GM19455 (cell line): ENCODE measurements at regions not wholly inside any gene's neighbourhood (a gene's known extent, or its start where the extent isn't known, plus 50 kb on each side); places are given as distances from the start of the nearest gene placed in this dataset.

Experiments
- ATAC-seq: cut with Tn5 transposase; IDR thresholded peaks from one replicate; pipeline ENCODE4 v1.9.1; 2021; ENCODE audit not compliant: unreplicated experiment

DNA sequence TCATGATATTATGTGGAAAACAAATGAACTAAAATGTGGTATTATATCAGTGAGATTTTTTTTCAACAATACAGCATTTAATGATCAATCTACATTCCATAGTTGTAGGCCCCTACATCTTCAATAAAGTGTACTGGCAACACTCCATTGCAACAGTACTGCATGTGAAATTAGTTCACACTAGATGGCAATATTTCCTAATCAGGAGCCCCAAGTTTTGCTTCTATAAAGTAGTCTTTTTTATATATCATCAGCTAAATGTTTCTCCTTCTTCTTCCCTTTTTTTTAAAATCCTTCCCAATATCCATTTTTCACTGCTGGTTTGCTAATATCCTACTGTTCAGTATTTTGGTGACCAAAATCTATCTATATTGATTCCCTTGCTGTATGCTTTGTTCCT lies 528.3 kb upstream of the ATXN8OS start:
- no peak for ATAC-seq

DNA sequence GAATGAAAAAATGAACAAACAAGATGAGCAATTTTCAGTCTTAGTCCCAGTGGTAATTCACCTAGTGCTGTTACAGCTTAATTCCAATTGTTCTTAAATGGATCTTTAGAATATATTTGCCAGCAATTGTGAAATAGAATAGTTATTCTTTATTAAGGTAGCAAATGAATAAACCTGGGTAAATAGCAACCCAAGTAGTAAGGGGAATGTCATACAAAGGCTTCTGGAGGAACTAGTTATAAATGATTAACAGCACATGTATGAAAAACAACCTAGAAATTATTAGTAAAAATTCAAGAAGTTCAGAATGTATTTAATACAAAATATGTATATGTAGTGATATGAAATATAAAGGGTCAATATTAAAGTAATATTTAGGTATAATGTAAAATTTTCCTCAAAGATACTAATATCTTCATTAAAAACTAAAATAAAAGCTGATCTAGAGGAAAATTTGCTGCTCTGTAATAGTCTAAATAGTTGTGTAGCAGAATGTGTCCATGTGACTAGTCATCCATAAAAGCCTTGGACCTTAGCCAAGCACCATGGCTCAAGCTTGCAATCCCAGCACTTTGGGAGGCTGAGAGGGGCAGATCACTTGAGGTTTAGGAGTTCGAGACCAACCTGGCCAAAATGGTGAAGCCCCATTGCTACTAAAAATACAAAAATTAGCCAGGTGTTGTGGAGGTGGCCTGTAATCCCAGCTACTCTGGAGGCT lies 535.9 kb upstream of the ATXN8OS start:
- no peak for ATAC-seq

DNA sequence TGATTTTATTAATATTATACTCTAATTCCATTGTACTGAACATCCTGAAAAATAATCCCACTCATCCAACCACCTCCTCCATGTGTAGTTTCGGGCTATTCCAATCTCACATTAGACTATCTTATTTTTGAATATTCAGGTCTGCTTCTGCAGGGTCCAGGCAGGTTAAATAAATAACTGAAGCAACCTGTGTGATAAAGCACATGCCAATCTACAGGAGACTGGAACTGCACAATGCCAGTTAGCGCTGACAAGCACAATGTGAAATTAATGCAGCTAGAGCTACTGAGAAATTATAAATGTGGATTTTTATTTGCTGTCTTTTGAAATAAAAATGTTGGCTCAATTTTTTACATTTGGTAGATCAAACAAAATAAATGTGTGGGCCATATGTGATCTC lies 540.1 kb upstream of the ATXN8OS start:
- no peak for ATAC-seq

DNA sequence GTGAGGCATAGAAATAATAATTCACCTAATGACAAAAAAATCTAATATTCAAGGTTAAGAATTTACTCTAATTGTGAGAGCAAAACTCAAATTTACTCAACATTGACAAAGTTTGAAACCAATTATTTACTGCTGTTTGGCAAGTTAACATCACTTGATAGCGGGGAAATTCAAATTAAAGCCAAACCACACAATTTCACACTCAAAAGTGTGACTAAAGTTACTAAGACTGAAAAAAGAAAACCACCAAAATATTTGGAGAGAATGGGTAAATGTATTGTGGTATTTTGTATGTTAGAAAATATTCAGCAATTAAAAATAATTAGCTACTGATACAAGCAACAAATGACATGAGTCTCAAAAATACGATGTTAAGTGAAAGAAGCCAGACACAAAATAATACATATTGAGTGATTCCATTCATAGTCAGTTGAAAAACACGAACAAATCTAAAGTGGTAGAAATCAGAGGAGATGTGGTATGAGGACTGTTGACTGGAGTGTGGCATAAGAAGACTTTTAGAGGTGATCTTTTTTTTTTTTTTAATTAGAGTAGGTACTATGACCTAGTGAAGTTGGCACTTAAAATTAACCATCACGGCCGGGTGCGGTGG lies 541.4 kb upstream of the ATXN8OS start:
- no peak for ATAC-seq

DNA sequence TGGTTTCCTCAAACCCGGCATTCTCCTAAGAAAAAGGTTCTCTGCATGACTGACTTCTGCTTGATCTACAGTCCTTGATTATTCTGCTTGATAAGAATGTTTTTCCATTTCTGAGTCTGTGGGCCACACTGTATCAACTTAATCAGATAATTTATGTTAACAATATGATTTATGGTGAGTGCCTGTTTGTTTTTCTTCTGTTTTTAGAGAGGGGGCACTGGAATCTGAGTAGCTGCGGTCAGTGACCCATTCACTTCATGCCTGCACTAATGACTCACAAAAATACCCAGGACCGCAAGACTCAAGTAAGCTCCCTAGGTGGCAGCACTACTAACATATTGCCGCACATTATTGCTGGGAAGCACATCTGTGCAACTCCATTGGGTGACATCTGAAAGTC lies 542.3 kb upstream of the ATXN8OS start:
- ATAC-seq = no peak

DNA sequence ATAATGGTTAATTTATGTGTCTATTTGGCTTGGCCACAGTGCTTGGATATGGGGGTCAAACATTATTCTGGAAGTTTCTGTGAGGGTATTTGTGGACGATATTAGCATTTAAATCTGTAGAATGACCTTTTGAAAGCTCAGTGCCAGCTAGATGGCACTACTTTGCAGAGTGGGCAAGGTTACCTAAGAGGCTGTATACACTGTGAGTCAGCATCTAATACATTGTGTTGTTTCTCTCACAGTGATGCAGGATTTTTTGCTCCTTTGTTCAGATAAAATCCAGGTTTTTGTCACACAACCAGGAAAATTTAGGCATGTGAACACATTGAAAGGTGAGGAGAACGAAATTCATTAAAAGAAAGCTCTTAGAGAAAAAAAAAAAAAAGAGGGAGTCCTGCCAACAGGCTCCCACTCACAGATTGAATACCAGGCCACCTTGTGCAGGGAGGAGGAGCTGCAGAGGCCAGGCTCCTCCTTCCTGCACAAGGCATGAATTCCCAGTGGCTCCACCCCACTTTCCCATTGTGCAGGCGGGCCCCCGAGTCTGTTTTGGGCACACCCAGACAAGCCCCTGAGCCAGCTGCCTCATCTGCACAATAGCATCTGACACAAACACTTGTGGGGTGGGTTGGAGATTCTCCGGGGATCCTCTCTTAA lies 551.0 kb upstream of the ATXN8OS start:
- no peak for ATAC-seq

DNA sequence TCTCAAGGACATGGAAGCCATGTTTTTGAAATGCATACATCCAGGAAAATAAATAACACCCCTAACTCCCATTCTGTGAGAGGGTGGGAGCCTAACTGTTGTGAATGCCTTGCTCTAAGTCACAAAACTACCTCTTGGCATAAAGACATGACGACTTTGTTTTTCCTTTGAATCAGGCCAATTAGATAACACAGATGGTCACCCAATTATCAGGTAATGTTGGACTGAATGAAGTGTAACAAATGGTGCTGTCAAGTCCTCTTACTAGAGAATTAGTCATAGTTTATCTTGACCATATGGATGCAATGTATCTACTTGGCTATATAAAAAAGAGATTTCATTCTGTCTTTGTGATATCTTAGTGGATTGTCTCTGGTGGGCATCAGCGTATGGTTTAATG lies 553.6 kb upstream of the ATXN8OS start:
- ATAC-seq = no peak

DNA sequence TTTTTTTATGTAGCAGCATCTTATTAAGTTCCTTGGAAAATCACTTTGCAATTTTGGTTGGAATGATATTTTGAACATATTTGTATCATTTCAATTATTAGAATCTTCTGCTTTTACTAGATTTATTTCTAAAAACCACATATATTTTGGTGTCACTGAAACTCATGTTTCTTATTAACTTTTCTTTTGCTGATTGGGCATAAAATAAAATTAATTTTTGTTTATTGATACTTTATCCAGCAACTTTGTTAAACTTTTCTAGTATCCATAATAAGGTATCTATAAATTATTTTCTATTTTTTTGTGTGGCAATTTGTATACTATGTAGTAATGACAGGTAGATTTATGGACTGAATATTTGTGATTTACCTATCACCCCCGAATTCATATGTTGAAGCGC lies 556.4 kb upstream of the ATXN8OS start:
- no peak for ATAC-seq

DNA sequence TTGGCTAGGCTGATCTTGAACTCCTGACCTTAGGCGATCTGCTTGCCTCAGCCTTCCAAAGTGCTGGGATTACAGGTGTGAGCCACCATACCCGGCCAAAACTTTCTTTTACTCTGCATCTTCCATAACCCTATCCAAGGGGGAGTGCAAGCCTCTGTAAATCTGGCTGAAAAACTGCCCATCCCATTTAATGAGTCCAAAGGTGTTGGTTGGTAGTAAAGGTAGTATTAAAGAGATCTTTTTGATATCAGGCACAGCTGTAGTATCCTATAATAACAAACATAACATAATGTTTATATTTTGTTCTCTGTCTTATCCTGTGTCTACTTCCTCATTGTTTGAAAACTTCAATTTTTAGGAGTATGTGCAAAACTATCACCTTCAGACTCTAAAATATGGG lies 559.8 kb upstream of the ATXN8OS start:
- no peak for ATAC-seq

DNA sequence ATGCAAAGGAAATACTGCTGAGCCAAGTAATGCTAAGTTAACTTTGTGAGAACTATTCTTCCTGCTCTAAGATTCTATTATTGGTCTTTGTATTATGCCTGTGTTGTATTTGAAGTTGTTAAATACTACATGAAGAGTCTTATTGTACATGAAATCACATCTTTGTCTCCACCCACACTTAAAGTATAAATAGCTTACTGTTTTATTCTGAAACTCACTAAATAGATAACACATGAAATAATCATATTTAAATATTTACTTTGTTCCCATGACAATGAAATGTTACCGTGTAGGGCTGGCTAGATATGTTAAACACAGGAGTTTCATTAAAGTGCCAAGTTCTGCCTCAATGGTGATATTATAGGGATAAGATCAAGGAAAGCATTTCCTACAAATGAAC lies 562.1 kb upstream of the ATXN8OS start:
- ATAC-seq = no peak

DNA sequence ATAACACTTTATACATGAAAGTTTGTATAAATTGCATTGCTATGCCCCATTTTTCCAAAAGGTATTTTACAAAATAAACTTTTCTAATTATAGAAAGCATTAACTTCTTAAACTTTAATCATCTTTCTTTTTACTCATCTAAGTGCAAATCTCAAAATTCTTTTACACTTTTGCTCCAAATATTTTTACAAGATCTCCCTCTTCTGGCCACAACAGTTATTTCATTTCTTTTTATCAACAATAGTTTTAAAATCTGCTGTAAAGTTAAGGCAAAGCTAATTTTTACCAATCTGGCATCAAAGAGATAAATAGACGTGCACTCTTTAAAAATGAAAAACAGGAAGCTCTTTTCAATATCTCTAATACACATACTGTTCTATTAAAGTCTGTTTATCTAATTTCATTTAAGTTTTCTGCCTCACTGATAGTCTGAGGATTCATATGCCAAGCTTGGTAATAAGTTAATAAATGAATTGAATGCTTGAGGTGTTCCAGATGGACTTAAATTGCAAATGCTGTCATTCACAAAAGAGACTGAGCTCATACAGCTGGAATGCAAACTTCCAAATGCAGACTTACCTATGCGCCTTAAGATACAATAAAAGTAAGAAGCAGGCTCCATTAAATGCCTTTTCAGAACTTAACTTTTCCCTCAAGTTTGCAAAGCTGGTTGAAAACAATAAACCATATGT lies 583.0 kb upstream of the ATXN8OS start:
- ATAC-seq = no peak

DNA sequence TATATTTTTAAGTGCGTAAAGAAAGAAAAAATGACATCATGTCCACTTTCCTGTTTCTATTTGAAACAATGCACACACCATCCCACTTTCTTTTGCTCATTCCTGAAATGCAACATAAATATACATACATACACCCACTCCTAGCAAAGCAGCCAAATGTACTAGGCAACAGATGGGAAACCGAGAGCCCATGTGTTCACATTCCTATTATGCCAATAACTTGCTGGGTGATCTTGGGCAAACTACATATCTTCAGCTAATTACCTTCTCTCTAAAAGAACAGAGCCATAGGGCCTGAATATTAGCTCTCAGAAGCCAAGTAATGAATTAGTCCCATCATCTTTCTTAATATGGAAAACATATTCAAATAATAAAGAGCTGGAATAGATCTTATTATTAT lies 610.6 kb upstream of the ATXN8OS start:
- no peak for ATAC-seq

DNA sequence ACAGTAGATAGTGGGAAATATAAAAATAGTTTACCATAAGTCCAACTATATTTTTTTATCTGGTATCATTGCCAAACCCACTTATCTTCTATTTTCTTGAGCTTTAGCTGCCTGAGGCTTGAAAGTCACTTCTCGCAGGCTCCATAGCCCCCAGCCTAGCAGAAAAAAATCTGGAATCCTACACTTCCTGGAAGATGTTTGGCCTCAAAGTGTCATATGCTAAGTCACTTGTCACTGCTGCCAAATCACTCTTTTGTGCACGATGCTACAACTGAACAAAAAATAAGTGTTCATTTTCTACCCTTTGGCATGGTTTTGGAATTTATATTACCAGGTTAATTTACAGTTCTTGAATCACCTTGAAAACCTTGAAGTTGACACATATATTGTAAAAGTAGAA lies 612.5 kb upstream of the ATXN8OS start:
- no peak for ATAC-seq

DNA sequence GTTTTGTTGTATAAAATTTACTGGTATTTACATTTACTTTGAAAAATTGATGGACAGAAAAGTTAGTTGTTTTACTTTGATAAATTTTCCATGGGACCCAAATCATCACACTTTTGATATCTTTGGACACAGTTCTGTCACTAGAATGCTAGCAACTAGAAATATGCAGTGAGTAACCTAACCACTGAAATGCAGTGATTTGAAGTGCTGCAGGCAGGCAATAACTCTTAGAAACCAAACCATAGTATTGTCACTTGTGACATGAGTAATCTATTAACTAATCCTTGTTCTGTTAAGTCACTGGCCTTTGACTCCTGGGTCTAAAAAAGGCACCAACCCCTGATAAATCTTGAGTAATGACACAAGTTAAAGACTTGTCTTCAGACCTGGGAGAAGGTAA lies 620.0 kb upstream of the ATXN8OS start:
- no peak for ATAC-seq

DNA sequence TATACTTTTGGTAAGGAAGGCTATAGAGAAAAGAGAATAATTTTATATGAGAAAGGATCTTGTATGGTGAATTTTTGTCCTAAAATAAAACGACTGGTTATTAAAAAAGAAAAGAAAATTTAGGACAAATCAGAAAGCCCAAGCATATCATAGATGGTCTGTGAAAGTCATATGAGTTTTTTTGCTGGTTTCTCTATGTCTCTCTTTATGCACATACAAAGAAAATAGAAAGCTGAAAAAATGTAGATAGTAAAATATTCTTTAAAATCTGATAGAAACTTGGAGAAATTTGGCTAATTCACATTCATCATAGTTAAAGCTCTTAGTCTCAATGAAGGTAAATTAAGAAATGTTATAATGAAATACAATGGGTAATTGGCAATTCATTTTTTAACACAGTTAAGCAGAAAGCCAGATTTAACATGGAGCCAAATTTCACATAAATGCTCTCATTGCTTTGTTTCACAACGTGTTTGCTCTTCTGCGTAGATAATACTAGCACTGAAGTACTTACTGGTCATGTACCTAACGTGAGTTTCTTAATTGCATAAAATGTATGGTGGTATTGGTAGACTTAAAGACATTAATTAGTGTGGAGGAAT lies 621.5 kb upstream of the ATXN8OS start:
- ATAC-seq = no peak

DNA sequence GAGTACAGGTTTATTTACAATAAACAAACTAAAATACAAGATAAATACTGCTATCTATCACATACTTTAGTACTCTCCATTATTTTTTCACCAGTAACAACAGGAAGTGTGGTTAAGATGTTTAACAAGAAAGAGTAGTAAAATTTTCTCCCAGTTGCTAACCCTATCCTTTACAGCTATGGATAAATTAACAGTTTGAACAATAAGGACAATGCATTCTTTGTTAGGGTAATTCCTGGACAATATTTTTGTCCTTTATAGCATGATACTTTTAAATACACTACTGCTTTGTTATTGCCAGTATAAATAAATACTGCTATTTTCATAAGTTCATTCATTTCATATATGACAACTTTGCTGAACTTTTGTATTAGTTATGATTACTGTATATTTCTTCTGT lies 630.2 kb upstream of the ATXN8OS start:
- no peak for ATAC-seq

DNA sequence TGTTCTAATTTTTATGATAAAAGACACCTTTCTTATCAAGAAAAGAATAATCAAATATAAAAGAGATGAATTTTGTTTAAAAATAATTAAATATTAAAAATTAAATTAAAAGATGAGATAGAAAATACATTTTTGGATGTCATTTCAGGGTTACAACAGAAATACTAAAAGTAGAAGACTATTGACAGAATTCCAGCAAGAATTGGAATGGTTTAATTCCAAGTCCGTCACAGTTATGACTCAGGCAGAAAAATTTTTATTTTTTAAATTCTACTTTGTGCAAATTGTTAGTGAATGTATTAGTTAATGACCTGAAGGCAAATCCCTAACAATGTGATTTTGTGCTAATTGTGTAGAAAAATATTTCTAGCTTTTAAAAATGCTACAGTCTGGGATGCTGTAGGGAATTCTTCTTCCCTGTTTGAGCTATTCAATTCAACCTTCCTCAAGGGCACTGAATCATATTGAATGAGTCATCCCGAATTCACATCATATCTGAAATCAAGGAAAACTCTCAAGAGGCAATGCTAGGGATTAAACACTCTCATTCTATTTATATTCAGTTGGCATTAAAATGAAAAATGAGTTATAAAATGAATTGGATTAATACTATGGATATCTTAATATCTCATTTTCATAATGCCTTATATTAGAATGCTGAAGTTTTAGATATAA lies 633.5 kb upstream of the ATXN8OS start:
- no peak for ATAC-seq

DNA sequence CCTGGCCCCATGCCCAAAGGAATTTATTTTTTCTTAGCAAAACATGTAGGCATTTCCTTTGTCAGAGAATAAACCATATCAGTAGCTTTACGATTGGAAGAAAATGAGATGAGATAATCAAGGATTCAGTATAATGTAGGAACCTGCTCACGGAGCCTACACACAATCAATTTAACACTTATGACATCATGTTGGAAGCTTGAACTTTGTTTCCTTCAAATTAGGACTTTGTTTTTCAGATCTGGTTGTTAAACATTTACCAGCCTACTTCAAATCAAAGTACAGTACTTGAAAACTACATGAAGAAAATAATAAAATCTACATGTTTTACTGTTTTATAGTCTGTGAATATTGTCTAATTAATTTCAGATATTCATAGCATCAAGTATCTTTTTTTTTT lies 639.0 kb upstream of the ATXN8OS start:
- ATAC-seq = no peak

DNA sequence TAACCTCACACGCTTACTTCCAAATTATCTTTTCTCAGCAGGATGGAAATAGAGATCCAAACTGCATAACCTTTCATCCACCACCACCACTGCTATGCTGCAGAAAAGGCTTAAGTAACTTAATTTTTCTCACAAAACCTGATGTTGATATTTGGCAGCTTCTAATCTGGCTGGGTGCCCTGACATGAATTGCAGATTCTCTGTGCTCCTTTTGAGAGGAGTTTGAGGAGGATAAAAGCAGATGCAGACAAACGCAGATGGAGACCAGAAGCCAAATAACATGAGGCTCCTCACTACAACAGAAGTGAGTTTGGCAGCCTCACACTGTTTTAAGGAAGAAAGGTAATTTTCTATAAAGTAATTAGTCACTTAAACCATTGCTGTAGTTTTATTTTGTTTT lies 646.2 kb upstream of the ATXN8OS start:
- no peak for ATAC-seq

DNA sequence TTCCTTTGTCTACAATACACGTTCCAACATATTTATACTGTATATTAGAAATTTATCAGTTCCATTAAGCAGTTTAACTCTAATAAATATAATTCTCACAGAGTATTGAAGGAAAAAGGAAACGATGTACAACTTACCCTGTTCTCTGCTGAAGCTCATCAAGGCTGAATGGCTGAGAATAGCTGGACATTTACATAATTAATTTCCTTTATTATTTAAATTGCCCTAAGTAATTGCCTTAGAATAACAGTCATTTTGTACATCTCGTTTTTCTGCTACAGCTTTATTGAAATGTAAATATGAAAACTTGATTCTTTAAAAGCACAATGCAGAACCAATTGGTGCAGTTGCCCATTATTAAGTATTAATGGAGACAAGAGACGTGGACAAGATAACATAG lies 648.3 kb upstream of the ATXN8OS start:
- ATAC-seq = no peak

DNA sequence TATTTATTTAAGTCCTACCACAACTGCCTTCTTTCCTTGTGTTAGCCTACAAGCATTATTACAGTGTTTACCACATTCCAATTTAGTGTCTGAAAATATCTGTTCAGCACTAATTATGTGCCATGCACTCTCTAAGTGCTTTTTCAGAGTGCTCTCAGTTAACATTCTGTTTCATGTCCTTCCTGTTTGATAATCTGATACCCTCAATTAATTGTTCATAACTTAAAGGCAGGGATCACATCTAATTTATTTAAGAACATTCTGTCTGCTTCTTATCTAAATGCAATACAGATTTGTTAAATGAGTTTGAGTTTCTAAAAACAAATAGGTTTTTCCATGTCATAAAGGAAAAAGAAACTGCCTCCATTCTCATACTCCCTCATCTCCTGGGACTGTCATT lies 649.6 kb upstream of the ATXN8OS start:
- ATAC-seq = no peak
